Parathyroid adenoma (tissue), 2 donors: ENCODE measurements at regions not wholly inside any gene's neighbourhood (a gene's known extent, or its start where the extent isn't known, plus 50 kb on each side); places are given as distances from the start of the nearest gene placed in this dataset.

Experiments used
- H2AFZ ChIP-seq: fragments of 300-600 bp; sonication (generic); one replicate; pipeline ENCODE4 v1.7.0; 2017; ENCODE audit warnings: antibody characterized with exemption, mild to moderate bottlenecking
- H3K27ac ChIP-seq: fragments of 300-600 bp; sonication (generic); one replicate; pipeline ENCODE4 v1.7.0; 2017
- H3K27me3 ChIP-seq: fragments of 300-600 bp; sonication (generic); one replicate; pipeline ENCODE4 v1.7.0; 2017; ENCODE audit warnings: low read length; ENCODE audit not compliant: control insufficient read depth, insufficient read depth
- H3K36me3 ChIP-seq: fragments of 300-600 bp; sonication (generic); one replicate; pipeline ENCODE4 v1.7.0; 2017; ENCODE audit warnings: low read length; ENCODE audit not compliant: control insufficient read depth, insufficient read depth
- H3K4me1 ChIP-seq: fragments of 300-600 bp; sonication (generic); one replicate; pipeline ENCODE4 v1.7.0; 2017; ENCODE audit warnings: control low read depth
- H3K4me2 ChIP-seq: fragments of 300-600 bp; sonication (generic); one replicate; pipeline ENCODE4 v1.7.0; 2017; ENCODE audit warnings: low read length
- H3K4me3 ChIP-seq: fragments of 300-600 bp; sonication (generic); one replicate; pipeline ENCODE4 v1.7.0; 2017; ENCODE audit warnings: low read depth, low read length
- H3K79me2 ChIP-seq: fragments of 300-600 bp; sonication (generic); one replicate; pipeline ENCODE4 v1.7.0; 2017; ENCODE audit warnings: control low read depth
- H3K9ac ChIP-seq: fragments of 300-600 bp; sonication (generic); one replicate; pipeline ENCODE4 v1.7.0; 2017; ENCODE audit warnings: mild to moderate bottlenecking
- H3K9me3 ChIP-seq: fragments of 300-600 bp; sonication (generic); one replicate; pipeline ENCODE4 v1.7.0; 2017; ENCODE audit warnings: low read length; ENCODE audit not compliant: control insufficient read depth
- TF ChIP-seq, protein P1 (sequence below): fragments of 300-600 bp; sonication (generic); IDR thresholded peaks from one replicate; pipeline ENCODE4 v1.7.0; 2017; ENCODE audit warnings: antibody characterized with exemption, mild to moderate bottlenecking
- donor health status: primary hyperparathyroidism.

DNA sequence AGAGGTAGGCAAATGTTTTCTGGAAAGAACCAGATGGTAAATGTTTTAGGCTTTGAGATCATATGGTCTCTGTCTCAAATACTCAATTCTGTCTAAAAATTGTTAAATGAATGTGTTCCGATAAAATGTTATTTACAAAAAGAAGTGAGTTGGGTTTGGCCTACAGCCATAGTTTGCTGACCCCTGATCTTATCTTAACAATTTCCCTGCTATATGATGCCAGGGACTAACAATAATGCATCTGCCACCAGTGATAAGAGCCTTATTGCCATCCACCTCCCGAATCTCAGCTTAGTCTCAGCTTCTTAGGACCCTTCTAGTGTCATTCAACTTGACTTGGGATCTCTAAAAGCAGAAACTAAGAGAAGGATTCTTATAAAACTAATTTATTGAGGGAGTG lies 208.5 kb upstream of the ADGRL2 start:
- Histone ChIP-seq H3K9me3 (no peaks in the 10 kb centered on the region), H3K79me2 (no peaks in the 10 kb centered on the region), H3K27me3 (no peaks in the 10 kb centered on the region), H3K27ac (no peak overlapping the region), H3K9ac (no peak overlapping the region), H3K4me3 (no peak overlapping the region), H3K36me3 (no peaks in the 10 kb centered on the region), H3K4me1 (no peaks in the 10 kb centered on the region), H2AFZ (no peak overlapping the region), H3K4me2 (no peak overlapping the region)
- TF ChIP-seq, protein P1, sequence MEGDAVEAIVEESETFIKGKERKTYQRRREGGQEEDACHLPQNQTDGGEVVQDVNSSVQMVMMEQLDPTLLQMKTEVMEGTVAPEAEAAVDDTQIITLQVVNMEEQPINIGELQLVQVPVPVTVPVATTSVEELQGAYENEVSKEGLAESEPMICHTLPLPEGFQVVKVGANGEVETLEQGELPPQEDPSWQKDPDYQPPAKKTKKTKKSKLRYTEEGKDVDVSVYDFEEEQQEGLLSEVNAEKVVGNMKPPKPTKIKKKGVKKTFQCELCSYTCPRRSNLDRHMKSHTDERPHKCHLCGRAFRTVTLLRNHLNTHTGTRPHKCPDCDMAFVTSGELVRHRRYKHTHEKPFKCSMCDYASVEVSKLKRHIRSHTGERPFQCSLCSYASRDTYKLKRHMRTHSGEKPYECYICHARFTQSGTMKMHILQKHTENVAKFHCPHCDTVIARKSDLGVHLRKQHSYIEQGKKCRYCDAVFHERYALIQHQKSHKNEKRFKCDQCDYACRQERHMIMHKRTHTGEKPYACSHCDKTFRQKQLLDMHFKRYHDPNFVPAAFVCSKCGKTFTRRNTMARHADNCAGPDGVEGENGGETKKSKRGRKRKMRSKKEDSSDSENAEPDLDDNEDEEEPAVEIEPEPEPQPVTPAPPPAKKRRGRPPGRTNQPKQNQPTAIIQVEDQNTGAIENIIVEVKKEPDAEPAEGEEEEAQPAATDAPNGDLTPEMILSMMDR = no peak

DNA sequence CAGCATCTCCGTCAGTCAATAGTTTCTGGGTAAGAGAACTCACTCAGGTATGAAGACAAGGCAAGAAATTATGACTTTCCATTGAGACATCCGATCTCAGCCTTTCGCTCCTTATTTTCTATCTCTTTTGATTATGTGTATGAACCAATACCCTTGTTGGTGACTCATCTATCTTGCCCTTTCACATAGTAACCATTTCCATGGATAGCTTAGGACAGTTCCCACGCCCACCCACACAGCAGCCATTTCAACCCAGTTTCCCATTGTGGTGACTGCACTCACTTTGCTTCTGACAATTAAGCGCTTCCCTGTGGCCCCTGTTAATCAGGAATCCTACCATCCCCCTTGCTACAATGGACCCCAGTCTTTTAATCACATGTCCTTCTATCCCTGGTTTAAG lies 210.6 kb upstream of the ADGRL2 start:
- Histone ChIP-seq H3K36me3 (no peaks in the 10 kb centered on the region), H3K4me1 (no peaks in the 10 kb centered on the region), H3K79me2 (no peaks in the 10 kb centered on the region), H3K9ac (no peak overlapping the region), H3K9me3 (no peaks in the 10 kb centered on the region), H3K4me3 (no peak overlapping the region), H3K4me2 (no peak overlapping the region), H3K27me3 (no peaks in the 10 kb centered on the region), H2AFZ (no peak overlapping the region), H3K27ac (no peak overlapping the region)
- TF ChIP-seq, protein P1 = no peak

DNA sequence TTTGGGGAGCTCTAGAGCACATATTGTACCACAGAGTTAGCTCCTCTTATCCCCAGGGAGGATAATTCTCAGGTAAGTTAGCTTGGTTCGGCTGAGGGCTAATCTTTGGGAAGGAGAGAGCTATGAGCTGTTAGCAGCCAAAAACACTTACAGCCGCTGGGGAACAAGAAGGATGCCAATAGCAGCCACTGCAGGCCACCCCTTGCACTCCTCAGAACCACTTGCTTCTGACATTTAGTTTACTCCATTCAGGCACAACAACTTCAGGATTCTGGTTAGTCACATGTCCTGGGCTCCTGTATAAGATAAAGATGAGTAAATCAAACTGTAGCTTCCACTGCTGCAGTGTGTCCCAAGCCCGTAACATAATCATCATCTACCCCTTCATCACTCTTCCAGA lies 212.6 kb upstream of the ADGRL2 start:
- Histone ChIP-seq H3K4me1 (no peaks in the 10 kb centered on the region), H3K4me2 (no peak overlapping the region), H2AFZ (no peak overlapping the region)

DNA sequence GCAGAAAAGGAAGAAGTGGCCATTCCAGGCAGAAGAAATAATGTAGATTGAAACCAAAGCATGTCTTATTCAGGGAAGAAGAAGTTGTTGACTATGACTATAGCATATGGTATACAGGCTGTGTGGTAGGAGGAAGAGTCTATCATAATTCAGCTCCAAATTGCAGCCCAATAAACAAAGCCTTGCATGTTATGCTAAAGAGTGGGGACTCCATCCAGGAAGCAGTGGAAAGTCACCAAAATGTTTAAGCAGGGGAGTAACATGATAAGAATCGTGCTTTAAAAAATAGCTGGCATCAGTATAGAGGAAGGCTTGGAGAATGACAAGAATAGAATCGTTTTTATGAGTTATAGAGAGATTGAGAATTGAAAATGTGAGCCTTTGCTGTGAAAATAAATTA lies 213.3 kb upstream of the ADGRL2 start:
- TF ChIP-seq, protein P1 = no peak
- Histone ChIP-seq H3K9ac (no peak overlapping the region), H3K27me3 (no peaks in the 10 kb centered on the region), H3K27ac (no peak overlapping the region), H3K79me2 (no peaks in the 10 kb centered on the region), H3K4me3 (no peak overlapping the region), H3K36me3 (no peaks in the 10 kb centered on the region), H3K4me2 (no peak overlapping the region), H3K4me1 (no peaks in the 10 kb centered on the region), H3K9me3 (no peaks in the 10 kb centered on the region), H2AFZ (no peak overlapping the region)

More for the DNA sequence above, 212.6 kb upstream of the ADGRL2 start:
- H3K27ac ChIP-seq = no peak overlapping the region
- H3K27me3 ChIP-seq = no peaks in the 10 kb centered on the region
- H3K79me2 ChIP-seq = no peaks in the 10 kb centered on the region
- no peak overlapping the region for H3K4me3 ChIP-seq
- H3K36me3 ChIP-seq = no peaks in the 10 kb centered on the region
- no peaks in the 10 kb centered on the region for H3K9me3 ChIP-seq
- no peak overlapping the region for H3K9ac ChIP-seq
- TF ChIP-seq, protein P1 = no peak

GRCh38 chr1:81585371-81585770 lies 215.4 kb upstream of the ADGRL2 start:
- no peaks in the 10 kb centered on the region for H3K9me3 ChIP-seq
- no peak overlapping the region for H3K4me3 ChIP-seq
- H3K36me3 ChIP-seq = no peaks in the 10 kb centered on the region
- no peaks in the 10 kb centered on the region for H3K4me1 ChIP-seq
- no peak overlapping the region for H3K27ac ChIP-seq
- TF ChIP-seq, protein P1 = no peak
- H3K9ac ChIP-seq = no peak overlapping the region
- H2AFZ ChIP-seq = no peak overlapping the region
- no peak overlapping the region for H3K4me2 ChIP-seq
- no peaks in the 10 kb centered on the region for H3K79me2 ChIP-seq
- no peaks in the 10 kb centered on the region for H3K27me3 ChIP-seq
